NCI-H69 (cell line): ENCODE measurements at regions not wholly inside any gene's neighbourhood (a gene's known extent, or its start where the extent isn't known, plus 50 kb on each side); places are given as distances from the start of the nearest gene placed in this dataset.
A peak's percentile ranks its signal among the peaks of the same experiment; 100 is the strongest.
"Not testable (repeated sequence)": the region's sequence is repeated elsewhere in the genome, so short reads cannot be mapped to it uniquely, and the experiment has no call there.

ENCODE experiments used
- DNase-seq: peaks from one replicate; lab custom pipeline; 2025; lab: John Stamatoyannopoulos, UW

- DNase-seq: no peak
Measured at GRCh38 chr22:49659281-49659923, 168.3 kb downstream of the BRD1 start.

- DNase-seq: peak; percentile 51
Measured at GRCh38 chr22:49658902-49659280, 168.8 kb downstream of the BRD1 start.

- no peak for DNase-seq
Measured at GRCh38 chr22:49657974-49658590, 169.6 kb downstream of the BRD1 start.

GRCh38 chr22:49657275-49657973 is 170.2 kb downstream of the BRD1 start:
- DNase-seq: no peak

- DNase-seq: not testable (repeated sequence)
Measured at GRCh38 chr22:49656883-49657274, 170.8 kb downstream of the BRD1 start.

GRCh38 chr22:49656291-49656851 is 171.3 kb downstream of the BRD1 start:
- DNase-seq: no peak

GRCh38 chr22:49655168-49655812 is 172.4 kb downstream of the BRD1 start:
- DNase-seq: no peak

GRCh38 chr22:49650336-49651241 is 177.1 kb downstream of the BRD1 start:
- no peak for DNase-seq

- DNase-seq: no peak
Measured at GRCh38 chr22:49649166-49650068, 178.3 kb downstream of the BRD1 start.

- DNase-seq: no peak
Measured at GRCh38 chr22:49648053-49648452, 179.6 kb downstream of the BRD1 start.

- DNase-seq: no peak
Measured at GRCh38 chr22:49647627-49648026, 180.0 kb downstream of the BRD1 start.

- no peak for DNase-seq
Measured at GRCh38 chr22:49646876-49647275, 180.8 kb downstream of the BRD1 start.

GRCh38 chr22:49645791-49646550 is 181.7 kb downstream of the BRD1 start:
- no peak for DNase-seq

GRCh38 chr22:49645257-49645656 is 182.4 kb downstream of the BRD1 start:
- DNase-seq: no peak

GRCh38 chr22:49643998-49644397 is 183.7 kb downstream of the BRD1 start:
- no peak for DNase-seq

- DNase-seq: no peak
Measured at GRCh38 chr22:49643466-49643865, 184.2 kb downstream of the BRD1 start.

GRCh38 chr22:49642741-49643140 is 184.9 kb downstream of the BRD1 start:
- no peak for DNase-seq

GRCh38 chr22:49642331-49642730 is 185.3 kb downstream of the BRD1 start:
- DNase-seq: no peak

GRCh38 chr22:49641770-49642313 is 185.8 kb downstream of the BRD1 start:
- no peak for DNase-seq
